ENCODE measurements at regions not wholly inside any gene's neighbourhood (a gene's known extent, or its start where the extent isn't known, plus 50 kb on each side); places are given as distances from the start of the nearest gene placed in this dataset.

GRCh38 chr7:69002416-69002815 lies 595.9 kb upstream of the AUTS2 start:
- no peak overlapping the region for H3K9ac ChIP-seq (ENCODE audit: low read depth in 1 of 2, low read length in 2 of 2)
- H3K36me3 ChIP-seq (ENCODE audit: control insufficient read depth in 4 of 4, insufficient read depth in 3 of 4, low read depth in 1 of 4, low read length in 3 of 4): no peaks in the 10 kb centered on the region
- H3K27ac ChIP-seq (ENCODE audit: low read depth in 1 of 2, low read length in 2 of 2): no peak overlapping the region
- no peaks in the 10 kb centered on the region for H3K27me3 ChIP-seq (ENCODE audit: control insufficient read depth in 4 of 4, insufficient read depth in 4 of 4, low read length in 3 of 4)
- peaks cover 6 to 26% (median 23%) of the 10 kb centered on the region in 4 donors for H3K9me3 ChIP-seq (ENCODE audit: control insufficient read depth in 4 of 4, low read length in 3 of 4)
- no peak overlapping the region for H3K4me3 ChIP-seq (ENCODE audit: low read depth in 1 of 3, low read length in 3 of 3)
- TF ChIP-seq TAF1 (conservative IDR thresholded peaks at IDR 0.05) (no peak), HNF4G (IDR thresholded peaks at IDR 0.05) (no peak), FOXA1 (IDR thresholded peaks at IDR 0.05) (no peak), REST (IDR thresholded peaks at IDR 0.05) (no peak), MAX (IDR thresholded peaks at IDR 0.05) (no peak), ATF3 (IDR thresholded peaks at IDR 0.05) (no peak), SP1 (IDR thresholded peaks at IDR 0.05) (no peak), RXRA (IDR thresholded peaks at IDR 0.05) (no peak), EGR1 (IDR thresholded peaks at IDR 0.05; ENCODE audit: low read depth in 2 of 2) (no peak)
- no peak for DNase-seq (ENCODE audit: low spot score)
- no peaks in the 10 kb centered on the region for H3K4me1 ChIP-seq (ENCODE audit: control insufficient read depth in 4 of 4, insufficient read depth in 4 of 4, low read length in 3 of 4)

- Histone ChIP-seq H3K4me1 (ENCODE audit: control insufficient read depth in 4 of 4, insufficient read depth in 4 of 4, low read length in 3 of 4) (no peaks in the 10 kb centered on the region), H3K27me3 (ENCODE audit: control insufficient read depth in 4 of 4, insufficient read depth in 4 of 4, low read length in 3 of 4) (no peaks in the 10 kb centered on the region), H3K36me3 (ENCODE audit: control insufficient read depth in 4 of 4, insufficient read depth in 3 of 4, low read depth in 1 of 4, low read length in 3 of 4) (no peaks in the 10 kb centered on the region), H3K9me3 (ENCODE audit: control insufficient read depth in 4 of 4, low read length in 3 of 4) (no peaks in the 10 kb centered on the region), H3K27ac (ENCODE audit: low read depth in 1 of 2, low read length in 2 of 2) (no peak overlapping the region), H3K9ac (ENCODE audit: low read depth in 1 of 2, low read length in 2 of 2) (no peak overlapping the region), H3K4me3 (ENCODE audit: low read depth in 1 of 3, low read length in 3 of 3) (no peak overlapping the region)
- TF ChIP-seq RXRA (IDR thresholded peaks at IDR 0.05) (no peak), TAF1 (conservative IDR thresholded peaks at IDR 0.05) (no peak), FOXA2 (IDR thresholded peaks at IDR 0.05) (no peak), RAD21 (IDR thresholded peaks at IDR 0.05) (no peak), HNF4G (IDR thresholded peaks at IDR 0.05) (no peak), JUND (IDR thresholded peaks at IDR 0.05) (no peak), EGR1 (IDR thresholded peaks at IDR 0.05; ENCODE audit: low read depth in 2 of 2) (no peak), CTCF (IDR thresholded peaks at IDR 0.05; ENCODE audit: low read depth, low read length, missing input control) (no peak), FOXA1 (IDR thresholded peaks at IDR 0.05) (no peak), YY1 (IDR thresholded peaks at IDR 0.05) (no peak), ATF3 (IDR thresholded peaks at IDR 0.05) (no peak), ZBTB33 (IDR thresholded peaks at IDR 0.05) (no peak)
- WGBS: 97% methylated on average over 1 of the region's 1 CpG
- DNase-seq (ENCODE audit: low spot score): no peak
Measured at GRCh38 chr7:69012149-69012548, 586.1 kb upstream of the AUTS2 start.
